Mesodermal cell (in vitro differentiated cells): ENCODE measurements at regions not wholly inside any gene's neighbourhood (a gene's known extent, or its start where the extent isn't known, plus 50 kb on each side); places are given as distances from the start of the nearest gene placed in this dataset.
"Not testable (repeated sequence)": the region's sequence is repeated elsewhere in the genome, so short reads cannot be mapped to it uniquely, and the experiment has no call there.

Experiments used
- H3K27ac ChIP-seq: 2 replicates; pipeline ENCODE4 v1.7.0; 2013; ENCODE audit warnings: mild to moderate bottlenecking, low read depth, low read length, moderate library complexity; ENCODE audit not compliant: severe bottlenecking
- H3K36me3 ChIP-seq: 2 replicates; pipeline ENCODE4 v1.7.1; 2013; ENCODE audit warnings: mild to moderate bottlenecking, low read length, moderate library complexity; ENCODE audit not compliant: control insufficient read depth, insufficient read depth
- H3K4me1 ChIP-seq: one replicate; pipeline ENCODE4 v1.7.1; 2013; ENCODE audit warnings: mild to moderate bottlenecking, low read length; ENCODE audit not compliant: insufficient read depth, control insufficient read depth, poor library complexity, severe bottlenecking
- H3K4me3 ChIP-seq: 2 replicates; pipeline ENCODE4 v1.7.0; 2013; ENCODE audit warnings: low read length, control low read depth, mild to moderate bottlenecking; ENCODE audit not compliant: insufficient read depth, poor library complexity, severe bottlenecking; ENCODE audit errors: extremely low read depth
- H3K9me3 ChIP-seq: 2 replicates; pipeline ENCODE4 v1.7.1; 2013; ENCODE audit warnings: mild to moderate bottlenecking, low read length, moderate library complexity; ENCODE audit not compliant: control insufficient read depth
- WGBS, 2 experiments: methylation state at CpG; one replicate each; pipeline ENCODE4 v1.1.5; 2013; ENCODE audit warnings: missing lambda C conversion rate in 2 of 2; ENCODE audit not compliant: insufficient coverage in 2 of 2; 5-methylcytosine and 5-hydroxymethylcytosine counted together

DNA sequence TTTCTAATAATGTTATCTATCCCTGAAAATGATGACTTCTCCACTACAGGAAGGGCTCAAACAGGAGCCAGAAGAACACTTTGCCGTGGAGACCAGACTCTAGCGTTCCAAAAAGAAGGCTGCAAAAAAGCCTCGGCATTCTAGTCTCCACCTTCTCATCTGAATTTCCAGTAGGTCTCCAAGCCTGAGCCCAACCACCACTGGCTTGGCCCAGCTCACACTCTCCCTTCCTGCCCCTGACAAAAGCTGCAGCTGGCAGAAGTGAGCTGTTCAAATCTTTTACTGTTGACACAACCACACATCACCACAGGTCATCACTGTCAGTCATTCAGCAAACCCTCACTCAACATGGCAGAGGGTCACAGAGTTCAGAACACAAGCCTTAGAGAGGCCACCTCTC, 69.3 kb downstream of the CAMK2N1 start:
- H3K4me3 ChIP-seq, result no peak overlapping the region
- H3K9me3 ChIP-seq, result no peaks in the 10 kb centered on the region
- H3K4me1 ChIP-seq, result no peaks in the 10 kb centered on the region
- H3K36me3 ChIP-seq, result no peaks in the 10 kb centered on the region
- WGBS, 2 experiments, result 70 to 93% methylated on average over 2 to 3 of the region's 3 CpGs
- no peak overlapping the region for H3K27ac ChIP-seq

DNA sequence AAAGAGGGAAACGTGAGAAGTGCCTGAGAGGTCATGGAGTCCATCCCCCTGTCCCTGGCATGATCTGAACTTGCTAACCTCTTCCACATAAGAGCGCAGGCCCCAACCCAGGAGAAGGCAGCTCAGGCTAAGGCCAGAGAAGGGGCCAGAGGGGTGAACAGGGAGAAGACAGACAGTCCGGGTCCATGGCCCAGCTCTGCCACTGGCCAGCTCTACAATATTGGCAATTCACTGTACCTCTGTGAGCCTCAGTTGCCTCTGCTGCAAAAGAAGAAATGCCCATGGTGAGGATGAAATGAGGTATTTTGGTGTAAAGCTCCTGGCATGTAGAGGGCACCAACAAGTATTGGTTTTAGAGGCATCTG, 72.3 kb downstream of the CAMK2N1 start:
- H3K36me3 ChIP-seq, result no peaks in the 10 kb centered on the region
- H3K4me1 ChIP-seq, result peaks cover 3% of the 10 kb centered on the region
- WGBS, 2 experiments, result 71 to 72% methylated on average over 1 to 2 of the region's 3 CpGs
- no peak overlapping the region for H3K27ac ChIP-seq
- H3K9me3 ChIP-seq, result no peaks in the 10 kb centered on the region
- H3K4me3 ChIP-seq, result no peak overlapping the region

DNA sequence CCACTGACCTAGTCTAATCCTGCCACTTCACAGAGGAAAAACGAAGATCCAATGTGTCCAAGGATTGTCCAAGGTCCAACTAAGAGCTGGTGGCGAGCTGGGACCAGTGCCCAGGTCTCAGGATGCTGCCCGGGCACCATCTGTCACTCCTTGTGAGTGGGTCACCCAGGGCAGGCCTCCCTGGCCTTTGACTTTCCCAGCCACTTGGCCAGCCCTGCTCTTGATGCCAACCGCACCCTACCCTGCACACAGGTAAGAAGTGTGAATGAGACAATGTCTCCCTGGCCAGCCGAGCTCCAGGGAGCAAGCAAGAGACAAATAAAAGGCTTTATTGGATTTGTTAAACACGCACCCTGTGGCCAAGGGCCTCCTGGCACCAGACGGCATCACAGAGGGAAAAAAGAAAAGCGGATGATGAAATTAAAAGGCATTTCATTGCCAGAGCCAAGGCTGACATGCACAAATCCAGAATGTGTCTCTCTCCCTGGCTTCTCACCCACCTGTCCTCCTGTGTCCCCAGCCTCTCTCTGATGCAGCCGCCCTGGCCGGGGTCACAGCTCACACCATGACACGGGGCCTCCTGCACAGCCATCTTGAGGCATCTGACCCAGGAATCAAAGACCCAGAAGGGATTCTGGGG, 72.8 kb downstream of the CAMK2N1 start:
- H3K4me1 ChIP-seq, result peaks cover 3% of the 10 kb centered on the region
- 79 to 90% methylated on average over 7 of the region's 11 CpGs for WGBS, 2 experiments
- H3K27ac ChIP-seq, result no peak overlapping the region
- no peaks in the 10 kb centered on the region for H3K36me3 ChIP-seq
- H3K4me3 ChIP-seq, result no peak overlapping the region
- H3K9me3 ChIP-seq, result no peaks in the 10 kb centered on the region

DNA sequence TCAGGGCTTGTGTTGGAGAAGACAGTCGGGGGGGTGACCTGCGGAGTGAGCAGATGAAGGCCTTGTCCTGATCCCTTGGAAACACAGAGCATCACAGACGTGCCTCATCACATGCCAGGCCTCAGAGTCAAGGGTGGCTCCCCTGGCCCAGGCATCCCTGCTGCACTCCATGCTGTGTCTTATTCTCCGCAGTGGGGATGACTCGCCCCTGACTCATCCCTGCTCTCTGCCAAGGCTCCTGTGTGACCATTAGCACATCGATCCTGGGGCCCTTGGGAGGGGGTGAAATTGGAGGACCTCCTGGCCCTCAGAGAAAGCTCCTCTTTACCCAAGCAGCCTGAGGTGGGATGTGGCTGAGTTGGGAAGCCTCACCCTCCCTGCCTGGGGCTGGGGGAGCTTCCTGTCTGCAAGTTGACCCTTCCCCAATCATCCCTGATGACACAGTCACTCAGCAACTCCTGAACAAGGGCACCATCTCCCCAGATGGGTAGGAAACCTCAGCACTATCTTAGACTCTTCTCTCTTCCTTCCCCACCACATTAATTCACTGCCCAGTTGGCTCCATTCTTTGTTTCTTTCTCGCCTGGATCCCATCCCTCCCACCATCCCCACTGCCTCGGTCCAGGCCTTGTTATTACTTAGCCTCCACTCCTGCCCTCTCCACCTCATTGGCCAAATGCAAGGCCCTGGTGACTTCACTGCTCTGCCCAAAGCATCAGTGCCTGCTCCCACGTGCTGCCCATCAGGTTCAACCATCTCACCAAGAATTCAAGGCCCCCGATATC, 74.6 kb downstream of the CAMK2N1 start:
- peaks cover 3% of the 10 kb centered on the region for H3K4me1 ChIP-seq
- H3K4me3 ChIP-seq, result no peak overlapping the region
- WGBS, 2 experiments, result 72 to 75% methylated on average over 9 of the region's 10 CpGs
- no peak overlapping the region for H3K27ac ChIP-seq
- H3K36me3 ChIP-seq, result no peaks in the 10 kb centered on the region
- H3K9me3 ChIP-seq, result no peaks in the 10 kb centered on the region

DNA sequence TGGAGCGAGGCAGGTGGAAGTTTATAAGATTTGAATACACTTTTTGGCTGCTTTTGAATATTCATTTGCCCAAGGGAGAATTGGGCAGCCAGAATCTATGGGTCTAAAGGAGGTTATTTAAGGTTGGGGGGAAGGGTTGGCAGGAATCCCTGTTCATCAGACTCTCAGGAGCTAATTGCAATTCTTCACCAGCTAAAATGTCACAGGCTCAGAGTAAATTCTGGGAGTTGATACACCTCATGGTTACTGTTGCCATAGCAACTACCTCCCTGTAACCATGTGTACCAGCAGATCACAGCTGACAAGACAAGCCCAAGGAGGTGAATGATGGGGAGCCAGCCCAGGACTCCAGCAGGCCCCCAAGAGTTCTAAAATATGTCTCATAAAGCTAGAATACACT, 75.5 kb downstream of the CAMK2N1 start:
- H3K9me3 ChIP-seq, result no peaks in the 10 kb centered on the region
- H3K36me3 ChIP-seq, result no peaks in the 10 kb centered on the region
- H3K4me1 ChIP-seq, result peaks cover 3% of the 10 kb centered on the region
- no peak overlapping the region for H3K27ac ChIP-seq
- H3K4me3 ChIP-seq, result no peak overlapping the region
- 80% methylated on average over 1 of the region's 1 CpG; no CpG with 5 or more reads in 1 of the 2 experiments for WGBS, 2 experiments

DNA sequence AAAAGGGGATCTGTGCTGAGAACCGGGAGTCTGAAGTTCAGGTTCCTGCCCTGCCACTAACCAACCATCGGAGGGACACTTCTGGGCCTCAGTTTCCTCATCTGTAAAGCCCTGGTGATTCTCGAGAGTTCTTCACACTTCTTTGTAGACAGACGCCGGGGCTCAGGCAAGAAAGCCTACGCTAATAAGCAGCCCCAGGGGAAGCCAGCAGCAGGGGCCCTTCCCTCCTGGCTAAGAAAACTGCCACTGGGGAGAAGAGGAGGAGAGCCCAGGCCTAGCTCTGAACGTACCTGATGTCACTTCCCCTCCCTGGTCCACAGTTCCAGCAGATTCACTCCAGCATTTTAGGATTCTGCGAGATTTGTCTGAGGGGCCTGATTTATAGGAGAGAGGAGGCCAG, 76.0 kb downstream of the CAMK2N1 start:
- H3K36me3 ChIP-seq, result no peaks in the 10 kb centered on the region
- H3K4me3 ChIP-seq, result no peak overlapping the region
- H3K4me1 ChIP-seq, result peaks cover 3% of the 10 kb centered on the region
- H3K9me3 ChIP-seq, result no peaks in the 10 kb centered on the region
- 38 to 58% methylated on average over 2 to 6 of the region's 8 CpGs for WGBS, 2 experiments
- no peak overlapping the region for H3K27ac ChIP-seq

DNA sequence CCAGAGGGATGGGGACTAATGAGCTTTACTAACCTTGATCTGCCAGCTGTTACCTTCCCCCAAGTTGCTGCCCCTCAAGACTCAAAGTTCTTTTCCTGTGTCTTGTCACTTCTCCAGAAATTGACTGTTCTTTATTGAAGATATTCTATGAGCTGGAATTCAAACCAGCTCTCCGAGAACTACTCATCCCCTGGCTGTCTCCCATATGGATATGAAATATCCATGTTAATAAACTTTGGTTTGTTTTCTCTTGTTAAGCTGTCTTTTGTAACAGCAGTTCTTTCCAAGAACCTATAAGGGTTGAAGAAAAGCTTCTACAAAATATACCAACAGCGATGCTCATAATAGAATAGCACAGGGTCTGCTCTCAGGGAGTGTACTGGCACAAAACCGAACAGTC, 77.0 kb downstream of the CAMK2N1 start:
- Histone ChIP-seq H3K36me3 (no peaks in the 10 kb centered on the region), H3K27ac (no peak overlapping the region), H3K4me1 (peaks cover 3% of the 10 kb centered on the region), H3K9me3 (no peaks in the 10 kb centered on the region), H3K4me3 (no peak overlapping the region)
- WGBS, 2 experiments, result 89 to 100% methylated on average over 1 of the region's 3 CpGs

DNA sequence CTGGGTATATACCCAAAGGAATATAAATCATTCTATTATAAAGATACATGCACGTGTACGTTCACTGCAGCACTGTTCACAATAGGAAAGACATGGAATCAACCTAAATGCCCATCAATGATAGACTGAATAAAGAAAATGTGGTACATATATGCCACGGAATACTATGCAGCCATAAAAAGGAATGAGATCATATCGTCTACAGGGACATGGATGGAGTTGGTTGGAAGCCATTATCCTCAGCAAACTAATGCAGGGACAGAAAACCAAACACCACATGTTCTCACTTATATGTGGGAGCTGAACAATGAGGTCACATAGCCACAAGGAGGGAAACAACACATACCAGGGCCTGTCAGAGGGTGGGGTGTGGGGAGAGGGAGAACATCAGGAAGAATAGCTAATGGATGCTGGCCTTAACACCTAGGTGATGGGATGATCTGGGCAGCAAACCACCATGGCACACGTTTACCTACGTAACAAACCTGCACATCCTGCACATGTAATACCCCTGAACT, 77.8 kb downstream of the CAMK2N1 start:
- WGBS, 2 experiments, result 92% methylated on average over 2 of the region's 6 CpGs; no CpG with 5 or more reads in 1 of the 2 experiments
- H3K27ac ChIP-seq, H3K4me1 ChIP-seq, H3K4me3 ChIP-seq, H3K9me3 ChIP-seq, H3K36me3 ChIP-seq: not testable (repeated sequence)

DNA sequence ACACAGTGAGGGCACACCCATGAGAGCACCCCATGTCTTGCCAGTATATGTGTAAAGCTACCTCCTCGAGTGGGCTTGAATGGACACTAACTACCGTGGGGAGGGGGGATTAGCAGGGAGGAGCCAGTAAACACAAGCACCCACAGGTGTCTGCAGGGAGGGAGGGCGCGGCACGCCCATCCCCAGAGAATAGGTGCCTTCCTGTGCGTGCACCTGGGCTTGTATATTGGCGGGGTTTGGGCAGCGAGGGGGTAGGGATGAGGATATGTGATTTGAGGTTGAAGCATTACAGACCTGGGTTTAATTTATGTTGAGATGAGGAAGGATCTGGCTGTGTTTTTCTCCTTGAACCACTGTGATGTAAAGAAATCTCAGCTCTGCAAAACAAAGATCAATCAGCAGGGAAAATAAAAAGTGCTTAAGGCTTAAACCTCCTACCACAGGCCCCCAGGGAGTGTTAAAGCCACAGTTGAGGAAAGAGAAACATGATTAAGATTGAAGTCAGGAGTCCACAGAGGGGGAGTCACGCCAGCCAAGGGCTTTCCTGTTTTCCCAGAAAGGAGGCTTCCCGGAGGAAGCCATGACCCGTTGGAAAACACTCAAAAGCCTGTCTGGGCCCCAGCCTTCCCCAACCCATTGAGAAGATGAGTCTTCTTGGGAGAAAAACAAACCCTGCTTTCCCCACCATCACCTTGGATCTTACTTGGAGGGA, 80.0 kb downstream of the CAMK2N1 start:
- Histone ChIP-seq H3K9me3 (no peaks in the 10 kb centered on the region), H3K36me3 (no peaks in the 10 kb centered on the region), H3K4me1 (peaks cover 3% of the 10 kb centered on the region), H3K4me3 (no peak overlapping the region), H3K27ac (no peak overlapping the region)
- WGBS, 2 experiments, result 10 to 34% methylated on average over 2 to 10 of the region's 11 CpGs

DNA sequence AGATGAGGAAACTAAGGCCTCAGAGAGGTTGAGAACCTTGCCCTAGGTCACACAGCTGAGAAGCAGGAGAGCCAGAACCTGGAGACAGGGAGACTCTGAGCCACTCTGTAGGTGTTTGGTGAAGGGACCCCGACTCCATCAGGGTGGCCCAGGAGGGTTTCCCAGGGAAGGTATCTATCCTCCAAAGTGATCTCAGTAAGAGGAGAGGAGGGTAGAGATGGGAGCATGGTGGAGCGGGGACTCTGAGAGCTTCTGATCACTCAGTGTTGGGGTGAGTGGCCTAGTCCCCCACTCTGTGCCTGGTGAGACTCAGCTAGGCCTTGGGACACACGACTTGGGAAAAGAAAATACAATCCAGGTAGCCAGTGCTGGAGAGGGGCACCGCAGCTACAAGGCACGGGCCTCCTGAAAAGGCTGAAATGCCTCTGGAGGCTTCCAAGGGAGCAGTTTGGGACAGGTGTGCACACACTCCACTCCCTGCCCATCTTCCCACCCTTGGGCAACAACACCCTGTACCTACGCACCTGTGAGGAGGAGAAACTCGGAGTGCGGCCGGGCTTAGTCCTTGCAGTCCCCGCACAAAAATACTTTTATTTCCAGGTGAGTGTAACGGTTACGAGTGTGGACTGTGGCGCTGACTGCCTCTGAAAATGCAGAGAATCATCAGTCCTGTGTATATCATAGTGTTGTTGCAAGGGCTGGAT, 80.8 kb downstream of the CAMK2N1 start:
- Histone ChIP-seq H3K9me3 (no peaks in the 10 kb centered on the region), H3K36me3 (no peaks in the 10 kb centered on the region), H3K4me1 (no peaks in the 10 kb centered on the region), H3K4me3 (no peak overlapping the region), H3K27ac (no peak overlapping the region)
- 81 to 89% methylated on average over 9 to 12 of the region's 13 CpGs for WGBS, 2 experiments
